CD14-positive monocyte (primary cell): ENCODE measurements at regions not wholly inside any gene's neighbourhood (a gene's known extent, or its start where the extent isn't known, plus 50 kb on each side); places are given as distances from the start of the nearest gene placed in this dataset.

Experiments
- DNase-seq, 3 donors: peaks; one replicate each; pipeline ENCODE4 v3.0.0-alpha.2; 2011 to 2022
- H2AFZ ChIP-seq: 2 replicates; pipeline ENCODE4 v1.6.0; 2012; ENCODE audit warnings: mild to moderate bottlenecking, low read depth, low read length, inconsistent platforms; ENCODE audit not compliant: insufficient read depth, poor library complexity, severe bottlenecking
- H3K27ac ChIP-seq, 2 donors: 1 replicate in 1 of 2; 2 replicates in 1 of 2; pipeline ENCODE4 v1.5.1; 2012 to 2013; ENCODE audit warnings: low read length in 2 of 2, control low read depth in 1 of 2, inconsistent platforms in 1 of 2, low read depth in 1 of 2, mild to moderate bottlenecking in 1 of 2
- H3K27me3 ChIP-seq, 2 donors: one replicate each; pipeline versions ENCODE4 v1.6.0 to v1.6.1; 2011 to 2013; ENCODE audit warnings: low read length in 2 of 2; ENCODE audit not compliant: control insufficient read depth in 2 of 2, insufficient read depth in 2 of 2
- H3K36me3 ChIP-seq, 2 donors: replicated peaks in 1 of 2; 1 replicate in 1 of 2; 2 replicates in 1 of 2; pipeline versions ENCODE4 v1.5.1 to v1.6.1; 2012 to 2013; ENCODE audit warnings: low read length in 2 of 2, control low read depth in 1 of 2, inconsistent platforms in 1 of 2, mild to moderate bottlenecking in 1 of 2; ENCODE audit not compliant: insufficient read depth in 2 of 2, control insufficient read depth in 1 of 2
- H3K4me1 ChIP-seq, 2 donors: 1 replicate in 1 of 2; 2 replicates in 1 of 2; pipeline versions ENCODE4 v1.5.1 to v1.6.1; 2012 to 2013; ENCODE audit warnings: low read length in 2 of 2, control low read depth in 1 of 2, inconsistent platforms in 1 of 2, mild to moderate bottlenecking in 1 of 2, moderate library complexity in 1 of 2; ENCODE audit not compliant: insufficient read depth in 2 of 2, control insufficient read depth in 1 of 2
- H3K4me2 ChIP-seq: replicated peaks from 2 replicates; pipeline ENCODE3; 2012; ENCODE audit warnings: low read length, moderate library complexity, mild to moderate bottlenecking; ENCODE audit not compliant: poor library complexity, severe bottlenecking; ENCODE audit errors: extremely low read depth
- H3K4me3 ChIP-seq, 3 experiments: fragments of 200-600 bp in 1 of 3; sonication (generic) in 1 of 3; replicated peaks in 1 of 3; 1 replicate in 2 of 3; 2 replicates in 1 of 3; pipeline ENCODE4 v1.5.1; 2011 to 2013; ENCODE audit warnings: low read length in 3 of 3, mild to moderate bottlenecking in 3 of 3, control low read depth in 2 of 3, low read depth in 2 of 3, inconsistent platforms in 1 of 3, moderate library complexity in 1 of 3
- H3K79me2 ChIP-seq: 2 replicates; pipeline ENCODE4 v1.6.0; 2012; ENCODE audit warnings: mild to moderate bottlenecking, control low read depth, inconsistent platforms, low read length, moderate library complexity; ENCODE audit not compliant: insufficient read depth
- H3K9ac ChIP-seq: 2 replicates; pipeline ENCODE4 v1.6.0; 2017; ENCODE audit warnings: low read length, mild to moderate bottlenecking; ENCODE audit not compliant: insufficient read depth, poor library complexity, severe bottlenecking
- H3K9me3 ChIP-seq, 2 donors: replicated peaks in 1 of 2; 1 replicate in 1 of 2; 2 replicates in 1 of 2; pipeline versions ENCODE4 v1.5.1 to v1.6.1; 2012 to 2013; ENCODE audit warnings: low read length in 2 of 2, control low read depth in 1 of 2; ENCODE audit not compliant: control insufficient read depth in 1 of 2, insufficient read depth in 1 of 2
- H4K20me1 ChIP-seq: 2 replicates; pipeline ENCODE4 v1.6.0; 2012; ENCODE audit warnings: mild to moderate bottlenecking, low read length, control low read depth, moderate library complexity; ENCODE audit not compliant: insufficient read depth
- H3K27ac Mint-ChIP-seq, 7 donors: one replicate each; pipeline ENCODE4 v1.8.0; 2020; ENCODE audit warnings: mild to moderate bottlenecking in 7 of 7, mixed read lengths in 7 of 7, moderate library complexity in 6 of 7, inconsistent platforms in 2 of 7
- H3K27me3 Mint-ChIP-seq, 3 donors: one replicate each; pipeline ENCODE4 v1.8.0; 2021 to 2022; ENCODE audit warnings: low read depth in 3 of 3, mild to moderate bottlenecking in 3 of 3, mixed read lengths in 3 of 3, moderate library complexity in 3 of 3, inconsistent platforms in 1 of 3
- H3K36me3 Mint-ChIP-seq, 2 donors: one replicate each; pipeline ENCODE4 v1.8.0; 2020; ENCODE audit warnings: mixed read lengths in 2 of 2, inconsistent platforms in 1 of 2, mild to moderate bottlenecking in 1 of 2
- H3K4me1 Mint-ChIP-seq: one replicate; pipeline ENCODE4 v1.8.0; 2020; ENCODE audit warnings: mild to moderate bottlenecking, mixed read lengths
- H3K4me3 Mint-ChIP-seq, 2 donors: one replicate each; pipeline ENCODE4 v1.8.0; 2020; ENCODE audit warnings: mild to moderate bottlenecking in 2 of 2, mixed read lengths in 2 of 2, moderate library complexity in 1 of 2
- H3K9me3 Mint-ChIP-seq, 7 donors: one replicate each; pipeline ENCODE4 v1.8.0; 2020 to 2022; ENCODE audit warnings: mixed read lengths in 7 of 7, mild to moderate bottlenecking in 6 of 7, moderate library complexity in 6 of 7, inconsistent platforms in 2 of 7
- CTCF ChIP-seq: fragments of 200-600 bp; IDR thresholded peaks from one replicate; pipeline ENCODE4 v1.8.0; 2022; ENCODE audit warnings: antibody characterized with exemption, mild to moderate bottlenecking
- WGBS: methylation state at CpG from one replicate; pipeline ENCODE4 v1.1.5; 2013; ENCODE audit warnings: missing lambda C conversion rate; ENCODE audit not compliant: insufficient coverage; 5-methylcytosine and 5-hydroxymethylcytosine counted together
- intact Hi-C, 2 donors: fragments of 100-400 bp; cut with micrococcal nuclease; formaldehyde crosslinking; loops; one replicate each; pipeline versions ENCODE4 v1.15.0 to v1.15.1; 2023

GRCh38 chr2:145091967-145092366 lies 572.0 kb upstream of the ZEB2 start:
- Histone ChIP-seq H3K27me3 (no peaks in the 10 kb centered on the region), H3K4me2 (no peak overlapping the region), H3K9me3 (no peaks in the 10 kb centered on the region), H3K36me3 (no peaks in the 10 kb centered on the region), H3K27ac (no peak overlapping the region), H3K4me3 (no peak overlapping the region), H3K79me2 (no peaks in the 10 kb centered on the region), H3K9ac (no peak overlapping the region), H3K4me1 (no peaks in the 10 kb centered on the region), H2AFZ (no peak overlapping the region), H4K20me1 (no peaks in the 10 kb centered on the region)
- no peak for TF ChIP-seq CTCF
- H3K4me3 Mint-ChIP-seq = no peak overlapping the region
- no peaks in the 10 kb centered on the region for H3K36me3 Mint-ChIP-seq
- H3K4me1 Mint-ChIP-seq = peaks cover 20% of the 10 kb centered on the region
- intact Hi-C loops = no loop called here
- H3K27ac Mint-ChIP-seq = no peak overlapping the region
- peaks cover 0 to 1% (median 0%) of the 10 kb centered on the region in 3 donors for H3K27me3 Mint-ChIP-seq
- H3K9me3 Mint-ChIP-seq = peaks cover 0 to 8% (median 5%) of the 10 kb centered on the region in 7 donors
- DNase-seq = no peak

- no peaks in the 10 kb centered on the region for H4K20me1 ChIP-seq
- no peak overlapping the region for H2AFZ ChIP-seq
- Mint-ChIP-seq H3K4me1 (peaks cover 12% of the 10 kb centered on the region), H3K4me3 (no peak overlapping the region), H3K27ac (peak overlapping the region in 1 of 7 donors; percentile 23), H3K36me3 (no peaks in the 10 kb centered on the region), H3K27me3 (peaks cover 0 to 1% (median 0%) of the 10 kb centered on the region in 3 donors), H3K9me3 (peaks cover 0 to 8% (median 5%) of the 10 kb centered on the region in 7 donors)
- no peaks in the 10 kb centered on the region for H3K4me1 ChIP-seq
- H3K9ac ChIP-seq = no peak overlapping the region
- intact Hi-C loops = no loop called here
- no peaks in the 10 kb centered on the region for H3K36me3 ChIP-seq
- no peak overlapping the region for H3K4me2 ChIP-seq
- no peak overlapping the region for H3K27ac ChIP-seq
- H3K27me3 ChIP-seq = no peaks in the 10 kb centered on the region
- WGBS = no CpG with 5 or more reads among the region's 2 CpGs
- no peaks in the 10 kb centered on the region for H3K9me3 ChIP-seq
- no peak overlapping the region for H3K4me3 ChIP-seq
- peak in 2 of 3 donors; percentile 2 to 3 for DNase-seq
- no peaks in the 10 kb centered on the region for H3K79me2 ChIP-seq
- no peak for TF ChIP-seq CTCF
Observed at GRCh38 chr2:145090841-145091761, 571.2 kb upstream of the ZEB2 start.
